ENCODE measurements at regions not wholly inside any gene's neighbourhood (a gene's known extent, or its start where the extent isn't known, plus 50 kb on each side); places are given as distances from the start of the nearest gene placed in this dataset.

- no peak for TF ChIP-seq CTCF (IDR thresholded peaks at IDR 0.05; ENCODE audit: low read depth, low read length)
- H3K4me3 ChIP-seq (ENCODE audit: low read depth, low read length): no peak overlapping the region
Measured at GRCh38 chr10:125291836-125292235, 131.5 kb upstream of the CTBP2 start.

- TF ChIP-seq CTCF (IDR thresholded peaks at IDR 0.05; ENCODE audit: low read depth, low read length): no peak
- H3K4me3 ChIP-seq (ENCODE audit: low read depth, low read length): no peak overlapping the region
Measured at GRCh38 chr10:125289461-125289860, 129.1 kb upstream of the CTBP2 start.

GRCh38 chr10:125284875-125285597, 124.7 kb upstream of the CTBP2 start:
- TF ChIP-seq CTCF (IDR thresholded peaks at IDR 0.05; ENCODE audit: low read depth, low read length): no peak
- no peak overlapping the region for H3K4me3 ChIP-seq (ENCODE audit: low read depth, low read length)

GRCh38 chr10:125283836-125284614, 123.7 kb upstream of the CTBP2 start:
- TF ChIP-seq CTCF (IDR thresholded peaks at IDR 0.05; ENCODE audit: low read depth, low read length): no peak
- no peak overlapping the region for H3K4me3 ChIP-seq (ENCODE audit: low read depth, low read length)

GRCh38 chr10:125283191-125283835, 123.0 kb upstream of the CTBP2 start:
- TF ChIP-seq CTCF (IDR thresholded peaks at IDR 0.05; ENCODE audit: low read depth, low read length): no peak
- H3K4me3 ChIP-seq (ENCODE audit: low read depth, low read length): no peak overlapping the region

GRCh38 chr10:125281091-125281490, 120.7 kb upstream of the CTBP2 start:
- H3K4me3 ChIP-seq (ENCODE audit: low read depth, low read length): no peak overlapping the region
- no peak for TF ChIP-seq CTCF (IDR thresholded peaks at IDR 0.05; ENCODE audit: low read depth, low read length)

- TF ChIP-seq CTCF (IDR thresholded peaks at IDR 0.05; ENCODE audit: low read depth, low read length): no peak
- no peak overlapping the region for H3K4me3 ChIP-seq (ENCODE audit: low read depth, low read length)
Measured at GRCh38 chr10:125276133-125276532, 115.8 kb upstream of the CTBP2 start.

Measured in WI38 (cell line).